Peyer's patch (tissue), 4 donors: ENCODE measurements at regions not wholly inside any gene's neighbourhood (a gene's known extent, or its start where the extent isn't known, plus 50 kb on each side); places are given as distances from the start of the nearest gene placed in this dataset.

Source experiments
- CTCF ChIP-seq, 6 experiments: fragments of 450-650 bp in 4 of 6; fragments of 200-600 bp in 2 of 6; sonication (generic) in 1 of 6; IDR thresholded peaks; one replicate each; pipeline ENCODE4 v1.5.1; 2017 to 2019; ENCODE audit warnings: antibody characterized with exemption in 6 of 6, mild to moderate bottlenecking in 3 of 6, moderate library complexity in 1 of 6
- POLR2A ChIP-seq, 2 donors: fragments of 450-650 bp; IDR thresholded peaks; one replicate each; pipeline ENCODE4 v1.5.1; 2017; ENCODE audit warnings: antibody characterized with exemption in 2 of 2, mild to moderate bottlenecking in 2 of 2, moderate library complexity in 2 of 2

GRCh38 chr2:226299771-226300170, 499.8 kb downstream of the IRS1 start:
- no peak for TF ChIP-seq CTCF (IDR thresholded peaks at IDR 0.05)
- no peak for TF ChIP-seq POLR2A (IDR thresholded peaks at IDR 0.05)
